ENCODE measurements at regions not wholly inside any gene's neighbourhood (a gene's known extent, or its start where the extent isn't known, plus 50 kb on each side); places are given as distances from the start of the nearest gene placed in this dataset.

DNA sequence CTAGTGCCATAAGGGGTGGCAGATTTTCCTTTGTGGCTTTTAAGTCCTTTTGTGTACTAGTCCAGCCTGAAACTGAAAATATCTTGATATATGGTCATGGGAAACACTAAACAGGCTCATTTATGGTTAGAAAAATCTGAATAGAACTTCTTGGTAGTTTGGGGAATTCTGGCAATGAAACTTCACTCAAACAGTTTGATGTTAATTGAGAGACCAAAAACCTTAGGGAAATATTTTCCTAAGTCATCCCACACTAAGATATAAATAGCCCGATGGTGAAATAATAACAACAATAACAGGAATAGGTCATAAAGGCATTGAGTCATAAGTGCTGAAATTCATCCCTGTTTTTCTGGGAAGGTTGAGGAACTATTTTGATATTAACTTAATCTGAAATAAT lies 146.2 kb upstream of the SMLR1 start:
- TF ChIP-seq, protein P1, sequence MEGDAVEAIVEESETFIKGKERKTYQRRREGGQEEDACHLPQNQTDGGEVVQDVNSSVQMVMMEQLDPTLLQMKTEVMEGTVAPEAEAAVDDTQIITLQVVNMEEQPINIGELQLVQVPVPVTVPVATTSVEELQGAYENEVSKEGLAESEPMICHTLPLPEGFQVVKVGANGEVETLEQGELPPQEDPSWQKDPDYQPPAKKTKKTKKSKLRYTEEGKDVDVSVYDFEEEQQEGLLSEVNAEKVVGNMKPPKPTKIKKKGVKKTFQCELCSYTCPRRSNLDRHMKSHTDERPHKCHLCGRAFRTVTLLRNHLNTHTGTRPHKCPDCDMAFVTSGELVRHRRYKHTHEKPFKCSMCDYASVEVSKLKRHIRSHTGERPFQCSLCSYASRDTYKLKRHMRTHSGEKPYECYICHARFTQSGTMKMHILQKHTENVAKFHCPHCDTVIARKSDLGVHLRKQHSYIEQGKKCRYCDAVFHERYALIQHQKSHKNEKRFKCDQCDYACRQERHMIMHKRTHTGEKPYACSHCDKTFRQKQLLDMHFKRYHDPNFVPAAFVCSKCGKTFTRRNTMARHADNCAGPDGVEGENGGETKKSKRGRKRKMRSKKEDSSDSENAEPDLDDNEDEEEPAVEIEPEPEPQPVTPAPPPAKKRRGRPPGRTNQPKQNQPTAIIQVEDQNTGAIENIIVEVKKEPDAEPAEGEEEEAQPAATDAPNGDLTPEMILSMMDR (IDR thresholded peaks at IDR 0.05; ENCODE audit: extremely low read depth in 1 of 2, insufficient read depth in 1 of 2, low read depth in 1 of 2, low read length in 2 of 2) = no peak
- TF ChIP-seq, protein P2, sequence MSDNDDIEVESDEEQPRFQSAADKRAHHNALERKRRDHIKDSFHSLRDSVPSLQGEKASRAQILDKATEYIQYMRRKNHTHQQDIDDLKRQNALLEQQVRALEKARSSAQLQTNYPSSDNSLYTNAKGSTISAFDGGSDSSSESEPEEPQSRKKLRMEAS (IDR thresholded peaks at IDR 0.05; ENCODE audit: insufficient read depth, insufficient read length) = no peak
- no peak for TF ChIP-seq POLR2A (IDR thresholded peaks at IDR 0.05; ENCODE audit: low read depth, low read length)
- TF ChIP-seq POLR2AphosphoS5 (IDR thresholded peaks at IDR 0.05; ENCODE audit: insufficient read depth, low read depth, low read length) = no peak

All from endothelial cell of umbilical vein (primary cell).